ENCODE measurements at regions not wholly inside any gene's neighbourhood (a gene's known extent, or its start where the extent isn't known, plus 50 kb on each side); places are given as distances from the start of the nearest gene placed in this dataset.

DNA sequence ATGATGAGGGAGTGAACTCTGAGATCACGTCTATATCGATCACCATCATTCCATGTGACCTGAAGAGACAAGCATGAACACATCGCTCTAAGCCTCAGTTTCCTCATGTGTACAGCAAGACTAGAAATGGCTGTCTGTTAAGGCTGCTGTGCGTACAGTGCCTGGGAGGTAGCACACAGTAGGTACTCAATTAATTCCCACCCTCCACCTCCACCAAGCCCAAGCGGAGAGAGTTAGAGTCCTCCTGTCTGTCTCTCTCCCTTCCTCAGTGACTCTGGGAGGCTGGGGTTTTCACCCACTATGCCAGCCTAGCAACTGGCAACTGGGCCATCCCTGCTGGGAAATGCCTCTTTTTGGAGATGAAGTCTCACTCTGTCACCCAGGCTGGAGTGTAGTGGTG is 318.3 kb upstream of the CCL2 start:
- ChIA-PET POLR2A (no interaction called here), CTCF (no interaction called here)
- H3K4me3 ChIP-seq (ENCODE audit: control extremely low read depth in 1 of 5, extremely low read depth in 1 of 5, insufficient read depth in 1 of 5, low read depth in 2 of 5, low read length in 4 of 5), result no peak overlapping the region
- no peaks in the 10 kb centered on the region for H4K20me1 ChIP-seq (ENCODE audit: control insufficient read depth, insufficient read depth, low read length, poor library complexity, severe bottlenecking)
- ATAC-seq (ENCODE audit: low read depth) (no peak), DNase-seq (no peak)
- Mint-ChIP-seq H3K27ac (no peak overlapping the region), H3K9me3 (ENCODE audit: insufficient read depth) (no peaks in the 10 kb centered on the region), H3K4me3 (no peak overlapping the region), H3K4me1 (no peaks in the 10 kb centered on the region), H3K27me3 (peaks cover 4% of the 10 kb centered on the region)
- H3K9me3 ChIP-seq (ENCODE audit: control extremely low read depth in 1 of 3, control insufficient read depth in 2 of 3, insufficient read depth in 1 of 3, low read length in 2 of 3), result no peaks in the 10 kb centered on the region
- no peak overlapping the region for H3K4me2 ChIP-seq (replicated peaks; ENCODE audit: low read depth, low read length, poor library complexity, severe bottlenecking)
- H3K4me1 ChIP-seq (ENCODE audit: control insufficient read depth in 2 of 2, insufficient read depth in 2 of 2, low read length in 2 of 2), result no peaks in the 10 kb centered on the region
- no peak overlapping the region for H2AFZ ChIP-seq (ENCODE audit: insufficient read depth, low read depth, low read length, poor library complexity, severe bottlenecking)
- H3K9ac ChIP-seq (ENCODE audit: low read length), result no peak overlapping the region
- peaks cover 0 to 3% (median 0%) of the 10 kb centered on the region in 4 experiments for H3K27me3 ChIP-seq (replicated peaks in 1 of 4; ENCODE audit: control extremely low read depth in 1 of 4, control insufficient read depth in 3 of 4, insufficient read depth in 4 of 4, low read length in 3 of 4)
- H3K27ac ChIP-seq (ENCODE audit: low read length in 2 of 2), result no peak overlapping the region
- intact Hi-C loops (cut with micrococcal nuclease), result no loop called here
- H3K36me3 ChIP-seq (replicated peaks in 1 of 2; ENCODE audit: control extremely low read depth in 1 of 2, control insufficient read depth in 1 of 2, extremely low read depth in 1 of 2, insufficient read depth in 2 of 2, low read length in 1 of 2), result no peaks in the 10 kb centered on the region
- H3K79me2 ChIP-seq (ENCODE audit: control insufficient read depth, insufficient read depth, low read length), result no peaks in the 10 kb centered on the region
- 90% methylated on average over 5 of the region's 5 CpGs for WGBS (ENCODE audit: insufficient coverage)
- no peak for TF ChIP-seq EZH2 (IDR thresholded peaks at IDR 0.05; ENCODE audit: borderline replicate concordance, insufficient read depth, low read depth, low read length, poor library complexity, severe bottlenecking)
- no peak for TF ChIP-seq CTCF (IDR thresholded peaks at IDR 0.05)

GRCh38 chr17:33939959-33940358 is 315.1 kb upstream of the CCL2 start:
- Histone ChIP-seq H3K27ac (ENCODE audit: low read length in 2 of 2) (no peak overlapping the region), H3K27me3 (replicated peaks in 1 of 4; ENCODE audit: control extremely low read depth in 1 of 4, control insufficient read depth in 3 of 4, insufficient read depth in 4 of 4, low read length in 3 of 4) (peaks cover 0 to 3% (median 0%) of the 10 kb centered on the region in 4 experiments), H3K4me3 (ENCODE audit: control extremely low read depth in 1 of 5, extremely low read depth in 1 of 5, insufficient read depth in 1 of 5, low read depth in 2 of 5, low read length in 4 of 5) (no peak overlapping the region), H3K9me3 (ENCODE audit: control extremely low read depth in 1 of 3, control insufficient read depth in 2 of 3, insufficient read depth in 1 of 3, low read length in 2 of 3) (no peaks in the 10 kb centered on the region), H3K79me2 (ENCODE audit: control insufficient read depth, insufficient read depth, low read length) (no peaks in the 10 kb centered on the region), H2AFZ (ENCODE audit: insufficient read depth, low read depth, low read length, poor library complexity, severe bottlenecking) (no peak overlapping the region), H3K9ac (ENCODE audit: low read length) (no peak overlapping the region), H4K20me1 (ENCODE audit: control insufficient read depth, insufficient read depth, low read length, poor library complexity, severe bottlenecking) (no peaks in the 10 kb centered on the region), H3K4me1 (ENCODE audit: control insufficient read depth in 2 of 2, insufficient read depth in 2 of 2, low read length in 2 of 2) (no peaks in the 10 kb centered on the region), H3K4me2 (replicated peaks; ENCODE audit: low read depth, low read length, poor library complexity, severe bottlenecking) (no peak overlapping the region), H3K36me3 (replicated peaks in 1 of 2; ENCODE audit: control extremely low read depth in 1 of 2, control insufficient read depth in 1 of 2, extremely low read depth in 1 of 2, insufficient read depth in 2 of 2, low read length in 1 of 2) (no peaks in the 10 kb centered on the region)
- TF ChIP-seq EZH2 (IDR thresholded peaks at IDR 0.05; ENCODE audit: borderline replicate concordance, insufficient read depth, low read depth, low read length, poor library complexity, severe bottlenecking) (no peak), CTCF (IDR thresholded peaks at IDR 0.05) (no peak)
- DNase-seq (no peak), ATAC-seq (ENCODE audit: low read depth) (no peak)
- intact Hi-C loops (cut with micrococcal nuclease), result no loop called here
- H3K9me3 Mint-ChIP-seq (ENCODE audit: insufficient read depth), result no peaks in the 10 kb centered on the region
- CTCF ChIA-PET, result no interaction called here
- H3K4me1 Mint-ChIP-seq, result no peaks in the 10 kb centered on the region
- POLR2A ChIA-PET, result no interaction called here
- no peak overlapping the region for H3K27ac Mint-ChIP-seq
- 100% methylated on average over 4 of the region's 4 CpGs for WGBS (ENCODE audit: insufficient coverage)
- H3K27me3 Mint-ChIP-seq, result peaks cover 4% of the 10 kb centered on the region
- no peak overlapping the region for H3K4me3 Mint-ChIP-seq
